Osteocyte (in vitro differentiated cells): ENCODE measurements at regions not wholly inside any gene's neighbourhood (a gene's known extent, or its start where the extent isn't known, plus 50 kb on each side); places are given as distances from the start of the nearest gene placed in this dataset.

Experiments
- DNase-seq: peaks from one replicate; pipeline ENCODE4 v3.0.0; 2021; ENCODE audit warnings: mixed read lengths; ENCODE audit not compliant: unreplicated experiment; ENCODE audit errors: extremely low spot score
- H3K27ac Mint-ChIP-seq: one replicate; pipeline ENCODE4 v1.8.0; 2021; ENCODE audit warnings: mild to moderate bottlenecking, mixed read lengths; ENCODE audit not compliant: unreplicated experiment
- H3K27me3 Mint-ChIP-seq: one replicate; pipeline ENCODE4 v1.8.0; 2021; ENCODE audit warnings: mixed read lengths; ENCODE audit not compliant: unreplicated experiment
- H3K36me3 Mint-ChIP-seq: one replicate; pipeline ENCODE4 v1.8.0; 2021; ENCODE audit warnings: mixed read lengths; ENCODE audit not compliant: unreplicated experiment
- H3K4me1 Mint-ChIP-seq: one replicate; pipeline ENCODE4 v1.8.0; 2021; ENCODE audit warnings: mixed read lengths; ENCODE audit not compliant: unreplicated experiment
- H3K4me3 Mint-ChIP-seq: one replicate; pipeline ENCODE4 v1.8.0; 2021; ENCODE audit warnings: mild to moderate bottlenecking, moderate library complexity, mixed read lengths; ENCODE audit not compliant: unreplicated experiment
- H3K9me3 Mint-ChIP-seq: one replicate; pipeline ENCODE4 v1.8.0; 2021; ENCODE audit warnings: mixed read lengths; ENCODE audit not compliant: unreplicated experiment
- TF ChIP-seq, protein P1 (sequence below): fragments of 200-600 bp; sonication (generic); IDR thresholded peaks from 2 replicates; pipeline ENCODE4 v1.5.0; 2021; ENCODE audit warnings: antibody characterized with exemption, mild to moderate bottlenecking, moderate library complexity

DNA sequence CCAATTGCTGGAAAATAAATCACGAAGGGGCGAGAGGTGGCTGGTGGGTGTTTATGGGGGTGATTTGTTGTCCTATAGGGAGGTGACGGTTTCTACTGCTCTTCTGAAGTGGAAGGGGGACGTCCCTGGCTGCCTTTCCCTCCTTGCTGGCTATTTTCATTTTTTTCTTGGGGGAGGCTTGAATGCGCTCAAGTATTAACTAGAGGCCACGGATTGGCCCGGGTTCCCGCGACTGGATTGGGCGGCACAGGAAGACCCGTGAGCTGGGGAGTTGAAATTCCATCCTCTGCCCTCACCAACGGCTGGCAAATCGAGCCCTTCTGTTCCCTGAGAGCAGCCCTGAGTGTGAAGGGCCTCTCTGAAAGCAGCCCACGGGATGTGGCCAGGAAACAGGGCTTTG, 176.5 kb upstream of the SPRED2 start:
- H3K36me3 Mint-ChIP-seq: no peaks in the 10 kb centered on the region

DNA sequence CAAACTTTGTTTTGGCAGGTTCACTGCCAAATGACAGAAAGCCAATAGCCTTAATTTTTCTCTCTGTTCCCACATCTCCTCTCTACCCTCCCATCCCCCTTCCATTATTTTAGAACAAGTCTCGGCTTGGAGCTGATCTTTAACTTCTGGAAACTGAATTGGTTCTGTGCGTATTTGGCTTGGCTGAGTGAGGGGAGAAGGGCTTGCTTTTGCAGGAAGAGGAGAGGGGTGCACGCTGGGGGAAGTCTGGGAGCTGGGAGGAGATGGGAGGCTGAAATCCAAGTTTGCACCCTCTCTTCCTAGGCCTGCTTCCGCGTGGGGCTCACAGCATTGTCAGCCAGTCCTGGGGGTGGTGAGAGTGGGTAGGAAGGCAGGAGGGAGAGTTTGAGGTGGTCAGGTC, 176.1 kb upstream of the SPRED2 start:
- no peak overlapping the region for H3K27ac Mint-ChIP-seq
- peaks cover 15% of the 10 kb centered on the region for H3K4me1 Mint-ChIP-seq
- peaks cover 11% of the 10 kb centered on the region for H3K27me3 Mint-ChIP-seq
- H3K4me3 Mint-ChIP-seq: no peak overlapping the region
- no peaks in the 10 kb centered on the region for H3K9me3 Mint-ChIP-seq
- H3K36me3 Mint-ChIP-seq: no peaks in the 10 kb centered on the region
- TF ChIP-seq, protein P1, sequence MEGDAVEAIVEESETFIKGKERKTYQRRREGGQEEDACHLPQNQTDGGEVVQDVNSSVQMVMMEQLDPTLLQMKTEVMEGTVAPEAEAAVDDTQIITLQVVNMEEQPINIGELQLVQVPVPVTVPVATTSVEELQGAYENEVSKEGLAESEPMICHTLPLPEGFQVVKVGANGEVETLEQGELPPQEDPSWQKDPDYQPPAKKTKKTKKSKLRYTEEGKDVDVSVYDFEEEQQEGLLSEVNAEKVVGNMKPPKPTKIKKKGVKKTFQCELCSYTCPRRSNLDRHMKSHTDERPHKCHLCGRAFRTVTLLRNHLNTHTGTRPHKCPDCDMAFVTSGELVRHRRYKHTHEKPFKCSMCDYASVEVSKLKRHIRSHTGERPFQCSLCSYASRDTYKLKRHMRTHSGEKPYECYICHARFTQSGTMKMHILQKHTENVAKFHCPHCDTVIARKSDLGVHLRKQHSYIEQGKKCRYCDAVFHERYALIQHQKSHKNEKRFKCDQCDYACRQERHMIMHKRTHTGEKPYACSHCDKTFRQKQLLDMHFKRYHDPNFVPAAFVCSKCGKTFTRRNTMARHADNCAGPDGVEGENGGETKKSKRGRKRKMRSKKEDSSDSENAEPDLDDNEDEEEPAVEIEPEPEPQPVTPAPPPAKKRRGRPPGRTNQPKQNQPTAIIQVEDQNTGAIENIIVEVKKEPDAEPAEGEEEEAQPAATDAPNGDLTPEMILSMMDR: no peak
- DNase-seq: no peak

More for the DNA sequence above, 176.5 kb upstream of the SPRED2 start:
- no peak for DNase-seq
- TF ChIP-seq, protein P1: no peak
- Mint-ChIP-seq H3K4me1 (peaks cover 15% of the 10 kb centered on the region), H3K27ac (no peak overlapping the region), H3K4me3 (no peak overlapping the region), H3K9me3 (no peaks in the 10 kb centered on the region), H3K27me3 (peaks cover 11% of the 10 kb centered on the region)

DNA sequence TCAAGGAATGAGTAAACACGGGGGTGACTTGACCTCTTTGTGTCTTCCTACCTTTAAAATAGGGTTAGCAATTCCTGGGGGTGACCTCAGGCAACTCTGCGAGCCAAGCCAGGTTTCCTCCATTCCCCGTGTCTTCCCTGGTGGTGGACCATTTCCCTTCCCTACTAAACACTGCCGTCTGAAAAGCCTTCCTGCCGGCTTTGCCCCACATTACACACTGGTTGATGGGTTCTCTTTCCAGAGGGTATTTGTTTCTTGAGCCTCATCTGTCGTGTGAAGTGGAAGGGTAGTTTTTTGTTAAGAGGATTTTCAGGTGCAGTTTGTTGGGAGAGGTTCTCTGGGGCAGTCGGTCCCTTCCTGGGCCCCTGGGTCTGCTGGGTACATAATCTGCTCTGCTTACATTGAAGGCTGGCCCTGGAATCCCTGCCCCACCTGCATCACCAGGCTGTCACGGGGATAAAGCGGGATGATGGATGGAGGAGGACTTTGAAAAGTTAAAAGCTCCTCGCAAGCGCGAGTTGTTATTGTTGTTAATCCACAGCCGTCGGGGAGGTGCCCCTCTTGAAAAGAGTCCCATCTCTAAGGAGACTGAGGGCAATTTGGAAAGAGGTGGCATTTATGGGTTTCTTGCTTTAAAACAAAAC, 175.4 kb upstream of the SPRED2 start:
- TF ChIP-seq, protein P1: no peak
- Mint-ChIP-seq H3K36me3 (no peaks in the 10 kb centered on the region), H3K27ac (no peak overlapping the region), H3K27me3 (peaks cover 11% of the 10 kb centered on the region), H3K4me3 (no peak overlapping the region), H3K9me3 (no peaks in the 10 kb centered on the region), H3K4me1 (peaks cover 10% of the 10 kb centered on the region)
- no peak for DNase-seq

DNA sequence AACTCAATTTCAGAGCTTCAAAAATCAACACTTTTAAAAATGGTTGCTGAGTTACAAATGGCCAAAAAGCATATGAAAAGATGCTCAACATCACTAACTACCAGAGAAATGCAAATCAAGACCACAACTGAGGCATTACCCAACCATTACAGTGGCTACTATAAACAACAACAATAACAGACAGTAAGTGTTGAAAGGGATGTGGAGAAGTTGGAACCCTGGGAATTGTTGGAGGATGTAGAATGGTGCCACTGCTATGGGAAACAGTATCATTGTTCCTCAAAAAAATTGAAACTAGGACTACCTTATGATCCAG, 173.3 kb upstream of the SPRED2 start:
- TF ChIP-seq, protein P1: no peak
- H3K27ac Mint-ChIP-seq: no peak overlapping the region

DNA sequence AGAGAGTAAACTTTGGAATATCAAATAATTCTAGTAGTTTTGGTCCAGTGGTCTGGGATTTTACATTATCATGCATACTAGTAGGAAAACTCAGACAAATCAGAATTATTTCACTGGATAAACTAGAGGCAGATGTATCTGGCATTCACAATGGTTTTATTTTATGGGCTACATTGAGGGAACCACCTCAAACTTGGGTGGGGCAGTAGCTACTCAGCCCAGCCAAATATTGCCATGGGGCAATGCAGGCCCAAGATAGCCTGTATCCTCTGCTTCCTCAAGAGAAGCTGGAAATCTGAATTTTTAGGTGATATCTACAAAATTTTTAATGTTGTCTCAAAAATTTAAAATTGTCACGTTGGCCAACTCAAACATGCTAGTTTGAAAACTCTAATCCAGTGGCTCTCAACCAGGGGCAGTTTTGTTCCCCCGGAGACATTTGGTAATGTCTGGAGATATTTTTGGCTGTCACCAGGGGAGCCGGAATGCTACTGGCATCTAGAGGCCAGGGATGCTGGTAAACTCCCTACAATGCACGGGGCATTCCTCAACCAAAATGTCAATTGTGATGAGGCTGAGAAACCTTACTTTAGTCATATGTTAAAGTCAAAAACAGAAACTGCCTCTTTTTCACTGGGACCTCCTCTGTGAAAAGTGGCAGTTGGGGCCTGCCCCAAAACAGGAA, 172.8 kb upstream of the SPRED2 start:
- Mint-ChIP-seq H3K36me3 (no peaks in the 10 kb centered on the region), H3K9me3 (no peaks in the 10 kb centered on the region), H3K4me3 (no peak overlapping the region), H3K27ac (no peak overlapping the region), H3K4me1 (no peaks in the 10 kb centered on the region), H3K27me3 (peaks cover 11% of the 10 kb centered on the region)
- TF ChIP-seq, protein P1: no peak
- DNase-seq: no peak

More for the DNA sequence above, 173.3 kb upstream of the SPRED2 start:
- no peak for DNase-seq
- H3K4me3 Mint-ChIP-seq: no peak overlapping the region
- no peaks in the 10 kb centered on the region for H3K36me3 Mint-ChIP-seq
- peaks cover 11% of the 10 kb centered on the region for H3K27me3 Mint-ChIP-seq
- H3K9me3 Mint-ChIP-seq: no peaks in the 10 kb centered on the region
- H3K4me1 Mint-ChIP-seq: no peaks in the 10 kb centered on the region
